ENCODE measurements at regions not wholly inside any gene's neighbourhood (a gene's known extent, or its start where the extent isn't known, plus 50 kb on each side); places are given as distances from the start of the nearest gene placed in this dataset.

GRCh38 chr4:136484996-136485395 lies 1047.3 kb downstream of the PCDH18 start:
- TF ChIP-seq REST (IDR thresholded peaks at IDR 0.05; ENCODE audit: low read depth): no peak
- TF ChIP-seq MAX (IDR thresholded peaks at IDR 0.05): no peak
- no peak for TF ChIP-seq RAD21 (IDR thresholded peaks at IDR 0.05; ENCODE audit: low read depth)
- no peak for TF ChIP-seq USF1 (IDR thresholded peaks at IDR 0.05)
- TF ChIP-seq TAF1 (IDR thresholded peaks at IDR 0.05; ENCODE audit: low read depth): no peak

Measured in Ishikawa (cell line).